ENCODE measurements at regions not wholly inside any gene's neighbourhood (a gene's known extent, or its start where the extent isn't known, plus 50 kb on each side); places are given as distances from the start of the nearest gene placed in this dataset.
A peak's percentile ranks its signal among the peaks of the same experiment; 100 is the strongest.

GRCh38 chr4:4666187-4666586, 124.3 kb upstream of the STX18 start:
- Histone ChIP-seq H3K36me3 (ENCODE audit: low read depth) (no peaks in the 10 kb centered on the region), H3K27me3 (replicated peaks; ENCODE audit: insufficient read depth) (no peaks in the 10 kb centered on the region), H3K27ac (no peak overlapping the region), H3K4me3 (no peak overlapping the region), H4K20me1 (ENCODE audit: insufficient read depth) (no peaks in the 10 kb centered on the region), H3F3A (ENCODE audit: insufficient read depth) (peaks cover 15% of the 10 kb centered on the region; the same call in 1 of the 2 replicates), H3K79me2 (ENCODE audit: insufficient read depth) (no peaks in the 10 kb centered on the region), H3K9me3 (ENCODE audit: low read depth) (no peaks in the 10 kb centered on the region), H3K4me1 (ENCODE audit: insufficient read depth) (peaks cover 18% of the 10 kb centered on the region), H3K9me2 (ENCODE audit: insufficient read depth) (no peaks in the 10 kb centered on the region), H2AFZ (no peak overlapping the region), H3K4me2 (ENCODE audit: unreplicated experiment) (no peak overlapping the region), H3K9ac (no peak overlapping the region)
- in situ Hi-C loops (cut with MboI): no loop called here
- DNase-seq: no peak
- WGBS, 2 experiments (ENCODE audit: low coverage in 1 of 2, low lambda C conversion rate in 2 of 2, missing lambda C conversion rate in 2 of 2): 87 to 90% methylated on average over 7 of the region's 7 CpGs
- TF ChIP-seq EZH2 (IDR thresholded peaks at IDR 0.05; ENCODE audit: insufficient read depth, poor library complexity, severe bottlenecking) (no peak), EZH2phosphoT487 (IDR thresholded peaks at IDR 0.05; ENCODE audit: insufficient read depth, low read depth) (no peak)

- in situ Hi-C loops (cut with MboI): no loop called here
- Histone ChIP-seq H4K20me1 (ENCODE audit: insufficient read depth) (no peaks in the 10 kb centered on the region), H3K4me1 (ENCODE audit: insufficient read depth) (peaks cover 32% of the 10 kb centered on the region), H3K27ac (no peak overlapping the region), H3F3A (ENCODE audit: insufficient read depth) (peaks cover 31% of the 10 kb centered on the region), H3K4me3 (no peak overlapping the region), H3K4me2 (ENCODE audit: unreplicated experiment) (no peak overlapping the region), H2AFZ (no peak overlapping the region), H3K9ac (no peak overlapping the region), H3K27me3 (replicated peaks; ENCODE audit: insufficient read depth) (no peaks in the 10 kb centered on the region), H3K79me2 (ENCODE audit: insufficient read depth) (no peaks in the 10 kb centered on the region), H3K9me2 (ENCODE audit: insufficient read depth) (no peaks in the 10 kb centered on the region), H3K9me3 (ENCODE audit: low read depth) (no peaks in the 10 kb centered on the region), H3K36me3 (ENCODE audit: low read depth) (no peaks in the 10 kb centered on the region)
- 92 to 93% methylated on average over 5 of the region's 5 CpGs for WGBS, 2 experiments (ENCODE audit: low coverage in 1 of 2, low lambda C conversion rate in 2 of 2, missing lambda C conversion rate in 2 of 2)
- no peak for DNase-seq
- TF ChIP-seq EZH2phosphoT487 (IDR thresholded peaks at IDR 0.05; ENCODE audit: insufficient read depth, low read depth) (no peak), EZH2 (IDR thresholded peaks at IDR 0.05; ENCODE audit: insufficient read depth, poor library complexity, severe bottlenecking) (no peak)
Measured at GRCh38 chr4:4664234-4664633, 122.4 kb upstream of the STX18 start.

GRCh38 chr4:4663028-4663427, 121.2 kb upstream of the STX18 start:
- Histone ChIP-seq H3K9ac (no peak overlapping the region), H3K4me1 (ENCODE audit: insufficient read depth) (peaks cover 34% of the 10 kb centered on the region), H3K4me3 (no peak overlapping the region), H3K36me3 (ENCODE audit: low read depth) (no peaks in the 10 kb centered on the region), H4K20me1 (ENCODE audit: insufficient read depth) (no peaks in the 10 kb centered on the region), H3K9me2 (ENCODE audit: insufficient read depth) (no peaks in the 10 kb centered on the region), H3K27me3 (replicated peaks; ENCODE audit: insufficient read depth) (no peaks in the 10 kb centered on the region), H3K79me2 (ENCODE audit: insufficient read depth) (no peaks in the 10 kb centered on the region), H3K9me3 (ENCODE audit: low read depth) (no peaks in the 10 kb centered on the region), H3K27ac (no peak overlapping the region), H3F3A (ENCODE audit: insufficient read depth) (peaks cover 33% of the 10 kb centered on the region), H3K4me2 (ENCODE audit: unreplicated experiment) (no peak overlapping the region), H2AFZ (no peak overlapping the region)
- no peak for TF ChIP-seq EZH2phosphoT487 (IDR thresholded peaks at IDR 0.05; ENCODE audit: insufficient read depth, low read depth)
- no peak for TF ChIP-seq EZH2 (IDR thresholded peaks at IDR 0.05; ENCODE audit: insufficient read depth, poor library complexity, severe bottlenecking)
- WGBS, 2 experiments (ENCODE audit: low coverage in 1 of 2, low lambda C conversion rate in 2 of 2, missing lambda C conversion rate in 2 of 2): 93 to 96% methylated on average over 10 of the region's 10 CpGs
- in situ Hi-C loops (cut with MboI): no loop called here
- DNase-seq: peak; percentile 53

DNA sequence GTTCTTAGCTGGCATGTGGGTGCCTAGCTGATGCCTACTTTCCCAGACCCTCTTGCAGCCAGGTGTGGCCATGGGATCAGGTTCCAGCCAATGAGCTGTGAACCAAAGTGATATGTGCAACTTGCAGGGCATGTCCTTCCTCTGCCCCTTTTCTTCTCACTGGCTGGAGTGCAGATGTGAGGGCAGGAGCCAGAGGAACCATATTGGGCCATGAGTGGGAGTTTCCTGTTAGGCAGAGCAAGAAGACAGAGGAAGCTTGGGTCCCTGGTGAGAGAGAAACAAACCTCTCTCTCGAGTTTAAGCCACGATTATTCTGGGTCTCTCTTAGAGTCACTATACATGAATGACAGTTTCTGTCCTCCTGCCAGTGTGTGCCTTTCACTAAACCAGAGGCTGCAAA, 120.4 kb upstream of the STX18 start:
- H3K9me3 ChIP-seq (ENCODE audit: low read depth): no peaks in the 10 kb centered on the region
- TF ChIP-seq EZH2 (IDR thresholded peaks at IDR 0.05; ENCODE audit: insufficient read depth, poor library complexity, severe bottlenecking): no peak
- H2AFZ ChIP-seq: no peak overlapping the region
- no peaks in the 10 kb centered on the region for H3K9me2 ChIP-seq (ENCODE audit: insufficient read depth)
- H3K9ac ChIP-seq: no peak overlapping the region
- H3K4me1 ChIP-seq (ENCODE audit: insufficient read depth): peaks cover 30% of the 10 kb centered on the region
- no peak overlapping the region for H3K27ac ChIP-seq
- peaks cover 30% of the 10 kb centered on the region for H3F3A ChIP-seq (ENCODE audit: insufficient read depth)
- H3K27me3 ChIP-seq (replicated peaks; ENCODE audit: insufficient read depth): no peaks in the 10 kb centered on the region
- in situ Hi-C loops (cut with MboI): no loop called here
- DNase-seq: no peak
- H3K4me2 ChIP-seq (ENCODE audit: unreplicated experiment): no peak overlapping the region
- no peaks in the 10 kb centered on the region for H4K20me1 ChIP-seq (ENCODE audit: insufficient read depth)
- no peak overlapping the region for H3K4me3 ChIP-seq
- H3K79me2 ChIP-seq (ENCODE audit: insufficient read depth): no peaks in the 10 kb centered on the region
- no peaks in the 10 kb centered on the region for H3K36me3 ChIP-seq (ENCODE audit: low read depth)
- 90 to 98% methylated on average over 2 of the region's 2 CpGs for WGBS, 2 experiments (ENCODE audit: low coverage in 1 of 2, low lambda C conversion rate in 2 of 2, missing lambda C conversion rate in 2 of 2)

Data from GM23248 (cell line).